Endothelial cell of umbilical vein (primary cell): ENCODE measurements at regions not wholly inside any gene's neighbourhood (a gene's known extent, or its start where the extent isn't known, plus 50 kb on each side); places are given as distances from the start of the nearest gene placed in this dataset.

Source experiments
- CTCF ChIP-seq, 2 donors: IDR thresholded peaks; 1 replicate in 1 of 2; 2 replicates in 1 of 2; pipeline ENCODE4 v1.5.1; 2011; ENCODE audit warnings: low read length in 2 of 2, mild to moderate bottlenecking in 2 of 2, moderate library complexity in 2 of 2, control low read depth in 1 of 2, inconsistent platforms in 1 of 2, low read depth in 1 of 2; ENCODE audit not compliant: insufficient read depth in 1 of 2; ENCODE audit errors: extremely low read depth in 1 of 2
- EZH2 ChIP-seq: IDR thresholded peaks from 2 replicates; pipeline ENCODE4 v1.6.1; 2012; ENCODE audit warnings: borderline replicate concordance, low read depth, mild to moderate bottlenecking, moderate library complexity, low read length, inconsistent platforms; ENCODE audit not compliant: severe bottlenecking
- JUN ChIP-seq: IDR thresholded peaks from 2 replicates; pipeline ENCODE4 v1.6.1; 2011; ENCODE audit warnings: borderline replicate concordance, low read depth; ENCODE audit not compliant: insufficient read length, insufficient read depth
- MAX ChIP-seq: IDR thresholded peaks from 2 replicates; pipeline ENCODE4 v1.6.1; 2011; ENCODE audit not compliant: insufficient read depth, insufficient read length
- POLR2A ChIP-seq: IDR thresholded peaks from 2 replicates; pipeline ENCODE4 v1.6.1; 2012; ENCODE audit warnings: low read depth, mild to moderate bottlenecking, control low read depth, low read length

- TF ChIP-seq CTCF (IDR thresholded peaks at IDR 0.05; ENCODE audit: extremely low read depth in 1 of 2, insufficient read depth in 1 of 2, low read depth in 1 of 2, low read length in 2 of 2) (no peak), EZH2 (no peak), POLR2A (no peak), MAX (no peak), JUN (no peak)
Observed at GRCh38 chr18:72427721-72428120, 116.4 kb downstream of the CBLN2 start.
